Neutrophil (primary cell): ENCODE measurements at regions not wholly inside any gene's neighbourhood (a gene's known extent, or its start where the extent isn't known, plus 50 kb on each side); places are given as distances from the start of the nearest gene placed in this dataset.

Experiments used
- H3K27ac ChIP-seq: fragments of 200-600 bp; sonication (generic); 2 replicates; pipeline ENCODE4 v1.5.1; 2016; ENCODE audit warnings: mild to moderate bottlenecking, moderate library complexity
- H3K27me3 ChIP-seq: fragments of 200-600 bp; sonication (generic); 2 replicates; pipeline ENCODE4 v1.6.0; 2016; ENCODE audit warnings: mild to moderate bottlenecking
- H3K36me3 ChIP-seq: fragments of 200-600 bp; sonication (generic); 2 replicates; pipeline ENCODE4 v1.5.1; 2017
- H3K4me1 ChIP-seq, 2 experiments: fragments of 200-600 bp in 1 of 2; sonication (generic) in 1 of 2; 1 replicate in 1 of 2; 2 replicates in 1 of 2; pipeline versions ENCODE4 v1.5.1 to v1.6.1; 2013 to 2016; ENCODE audit warnings: low read depth in 1 of 2, low read length in 1 of 2, mild to moderate bottlenecking in 1 of 2, moderate library complexity in 1 of 2; ENCODE audit not compliant: control insufficient read depth in 1 of 2, insufficient read depth in 1 of 2
- H3K4me3 ChIP-seq, 2 experiments: fragments of 200-600 bp in 1 of 2; sonication (generic) in 1 of 2; 1 replicate in 1 of 2; 2 replicates in 1 of 2; pipeline ENCODE4 v1.5.1; 2013 to 2016; ENCODE audit warnings: low read depth in 1 of 2, low read length in 1 of 2, mild to moderate bottlenecking in 1 of 2, moderate library complexity in 1 of 2
- H3K9me3 ChIP-seq: fragments of 200-600 bp; sonication (generic); 2 replicates; pipeline ENCODE4 v1.5.1; 2016
- CTCF ChIP-seq: fragments of 200-600 bp; sonication (generic); IDR thresholded peaks from 2 replicates; pipeline ENCODE4 v1.5.1; 2016; ENCODE audit warnings: antibody characterized with exemption

- Histone ChIP-seq H3K27ac (no peak overlapping the region), H3K4me1 (no peaks in the 10 kb centered on the region), H3K36me3 (no peaks in the 10 kb centered on the region), H3K9me3 (no peaks in the 10 kb centered on the region), H3K4me3 (no peak overlapping the region), H3K27me3 (no peaks in the 10 kb centered on the region)
- TF ChIP-seq CTCF = no peak
These were observed 887.3 kb downstream of the TDRD15 start for GRCh38 chr2:22011048-22011447.

- Histone ChIP-seq H3K9me3 (no peaks in the 10 kb centered on the region), H3K27ac (no peak overlapping the region), H3K4me3 (no peak overlapping the region), H3K4me1 (no peaks in the 10 kb centered on the region), H3K27me3 (no peaks in the 10 kb centered on the region), H3K36me3 (no peaks in the 10 kb centered on the region)
- no peak for TF ChIP-seq CTCF
These were observed 896.4 kb downstream of the TDRD15 start for GRCh38 chr2:22020091-22020742.

- Histone ChIP-seq H3K36me3 (no peaks in the 10 kb centered on the region), H3K9me3 (no peaks in the 10 kb centered on the region), H3K4me1 (no peaks in the 10 kb centered on the region), H3K27ac (no peak overlapping the region), H3K27me3 (no peaks in the 10 kb centered on the region), H3K4me3 (no peak overlapping the region)
- TF ChIP-seq CTCF = no peak
These were observed 903.7 kb downstream of the TDRD15 start for GRCh38 chr2:22027345-22028005.

GRCh38 chr2:22035361-22035830 lies 911.6 kb downstream of the TDRD15 start:
- Histone ChIP-seq H3K27me3 (no peaks in the 10 kb centered on the region), H3K4me3 (no peak overlapping the region), H3K4me1 (no peaks in the 10 kb centered on the region), H3K36me3 (no peaks in the 10 kb centered on the region), H3K27ac (no peak overlapping the region), H3K9me3 (no peaks in the 10 kb centered on the region)
- no peak for TF ChIP-seq CTCF

- H3K9me3 ChIP-seq = no peaks in the 10 kb centered on the region
- H3K4me3 ChIP-seq = no peak overlapping the region
- no peaks in the 10 kb centered on the region for H3K36me3 ChIP-seq
- TF ChIP-seq CTCF = no peak
- H3K27ac ChIP-seq = no peak overlapping the region
- no peaks in the 10 kb centered on the region for H3K4me1 ChIP-seq
- no peaks in the 10 kb centered on the region for H3K27me3 ChIP-seq
These were observed 913.5 kb downstream of the TDRD15 start for GRCh38 chr2:22037274-22037673.
